ENCODE measurements at regions not wholly inside any gene's neighbourhood (a gene's known extent, or its start where the extent isn't known, plus 50 kb on each side); places are given as distances from the start of the nearest gene placed in this dataset.
"Not testable (repeated sequence)": the region's sequence is repeated elsewhere in the genome, so short reads cannot be mapped to it uniquely, and the experiment has no call there.

DNA sequence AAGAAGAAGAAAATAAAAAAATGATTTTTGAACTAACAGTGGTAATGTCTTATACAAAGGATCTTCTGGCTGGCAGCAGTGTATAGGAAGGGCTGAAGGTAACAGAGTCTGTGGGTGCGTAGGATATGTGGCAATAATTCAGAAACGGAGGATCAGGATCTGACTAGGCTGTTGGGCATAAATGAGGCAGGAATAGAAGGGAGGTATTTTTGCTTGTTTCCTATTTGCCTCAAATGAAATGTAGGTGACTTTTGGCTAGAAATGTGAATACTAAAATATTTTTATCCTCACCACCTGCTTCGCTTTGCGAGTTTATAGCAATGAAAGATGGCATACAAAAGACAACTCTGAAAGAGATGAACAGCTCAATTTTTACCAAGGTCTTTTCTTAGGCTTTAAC lies 1086.1 kb upstream of the CELF4 start:
- Histone ChIP-seq H3K27me3 (replicated peaks; ENCODE audit: insufficient read depth) (no peaks in the 10 kb centered on the region), H3K4me1 (ENCODE audit: control insufficient read depth in 1 of 2, low read depth in 2 of 2) (no peaks in the 10 kb centered on the region), H3K4me3 (no peak overlapping the region), H3K9me3 (no peaks in the 10 kb centered on the region), H3K27ac (no peak overlapping the region), H3K36me3 (no peaks in the 10 kb centered on the region)
- no peak for ATAC-seq (ENCODE audit: insufficient number of reproducible peaks, low FRiP score, low read depth)
- TF ChIP-seq CTCF (IDR thresholded peaks at IDR 0.05): no peak
- DNase-seq (ENCODE audit: low spot score): no peak

- ATAC-seq (ENCODE audit: insufficient number of reproducible peaks, low FRiP score, low read depth) (no peak), DNase-seq (ENCODE audit: low spot score) (no peak)
- no peak overlapping the region for H3K4me3 ChIP-seq
- no peak for TF ChIP-seq CTCF (IDR thresholded peaks at IDR 0.05)
- H3K36me3 ChIP-seq: no peaks in the 10 kb centered on the region
- no peaks in the 10 kb centered on the region for H3K9me3 ChIP-seq
- no peak overlapping the region for H3K27ac ChIP-seq
- H3K4me1 ChIP-seq (ENCODE audit: control insufficient read depth in 1 of 2, low read depth in 2 of 2): no peaks in the 10 kb centered on the region
- no peaks in the 10 kb centered on the region for H3K27me3 ChIP-seq (replicated peaks; ENCODE audit: insufficient read depth)
Measured at GRCh38 chr18:38648179-38648578, 1082.6 kb upstream of the CELF4 start.

DNA sequence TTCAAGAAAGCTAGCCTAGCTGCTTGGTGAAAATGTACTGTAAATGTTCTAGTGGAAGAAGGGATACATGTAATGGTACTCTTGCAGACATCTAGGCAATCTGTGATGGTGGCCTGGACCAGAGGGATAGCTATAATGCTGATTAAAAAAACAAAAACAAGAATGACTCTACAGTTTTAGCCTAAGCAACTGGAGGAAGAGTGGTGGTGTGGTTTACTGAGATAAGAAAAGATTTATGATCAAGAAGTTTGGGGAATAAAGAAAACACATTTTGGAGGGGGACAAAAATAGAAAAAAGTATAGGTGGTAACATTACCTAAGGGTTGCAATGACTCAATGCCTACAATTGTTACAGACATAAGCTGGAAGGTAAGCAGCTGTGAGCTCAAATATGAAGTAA lies 1080.7 kb upstream of the CELF4 start:
- TF ChIP-seq CTCF (IDR thresholded peaks at IDR 0.05): no peak
- H3K27me3 ChIP-seq (replicated peaks; ENCODE audit: insufficient read depth): no peaks in the 10 kb centered on the region
- H3K4me3 ChIP-seq: no peak overlapping the region
- ATAC-seq (ENCODE audit: insufficient number of reproducible peaks, low FRiP score, low read depth): no peak
- H3K27ac ChIP-seq: no peak overlapping the region
- H3K4me1 ChIP-seq (ENCODE audit: control insufficient read depth in 1 of 2, low read depth in 2 of 2): no peaks in the 10 kb centered on the region
- DNase-seq (ENCODE audit: low spot score): no peak
- no peaks in the 10 kb centered on the region for H3K9me3 ChIP-seq
- H3K36me3 ChIP-seq: no peaks in the 10 kb centered on the region

DNA sequence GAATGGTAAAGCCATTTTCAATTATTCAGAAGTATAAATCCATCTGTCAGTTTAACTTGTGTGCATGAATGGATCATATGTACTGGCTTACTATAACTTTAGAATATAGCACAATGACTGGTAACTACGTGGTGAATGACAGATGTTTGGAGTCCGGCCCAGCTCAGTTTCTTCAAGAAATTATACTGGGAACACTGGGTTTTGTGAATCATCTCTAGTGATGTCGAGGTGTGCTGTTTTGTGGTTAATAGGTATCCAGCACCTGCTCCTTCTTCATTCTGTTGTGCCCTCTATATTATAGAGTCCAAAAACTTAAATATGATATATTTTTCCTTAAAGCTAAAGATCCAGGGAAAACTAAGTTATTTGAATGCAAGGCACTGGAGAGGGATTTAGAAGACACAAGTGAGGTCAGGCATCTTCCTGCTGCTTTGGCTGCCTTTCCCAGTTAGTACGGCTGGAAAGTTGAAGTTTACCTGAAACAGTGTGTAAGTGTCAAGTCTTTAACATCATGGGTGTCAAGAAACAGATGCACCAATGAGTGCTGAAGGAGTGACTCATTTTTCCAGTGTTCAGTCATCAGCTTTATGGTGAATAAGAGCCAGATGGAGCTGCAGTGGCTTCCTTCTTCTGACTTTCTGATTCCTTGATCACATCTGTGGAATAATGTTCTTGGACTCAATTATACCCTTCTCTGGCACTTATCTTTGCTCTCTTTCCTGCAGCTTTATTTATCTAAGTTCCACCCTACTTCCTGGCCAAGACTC lies 1079.5 kb upstream of the CELF4 start:
- Histone ChIP-seq H3K4me1 (ENCODE audit: control insufficient read depth in 1 of 2, low read depth in 2 of 2) (no peaks in the 10 kb centered on the region), H3K36me3 (no peaks in the 10 kb centered on the region), H3K27me3 (replicated peaks; ENCODE audit: insufficient read depth) (no peaks in the 10 kb centered on the region), H3K4me3 (no peak overlapping the region), H3K27ac (no peak overlapping the region), H3K9me3 (no peaks in the 10 kb centered on the region)
- no peak for TF ChIP-seq CTCF (IDR thresholded peaks at IDR 0.05)
- no peak for ATAC-seq (ENCODE audit: insufficient number of reproducible peaks, low FRiP score, low read depth)
- DNase-seq (ENCODE audit: low spot score): no peak

- TF ChIP-seq CTCF (IDR thresholded peaks at IDR 0.05): no peak
- no peak for DNase-seq (ENCODE audit: low spot score)
- Histone ChIP-seq H3K36me3 (no peaks in the 10 kb centered on the region), H3K27me3 (replicated peaks; ENCODE audit: insufficient read depth) (no peaks in the 10 kb centered on the region), H3K9me3 (no peaks in the 10 kb centered on the region), H3K27ac (no peak overlapping the region), H3K4me1 (ENCODE audit: control insufficient read depth in 1 of 2, low read depth in 2 of 2) (no peaks in the 10 kb centered on the region), H3K4me3 (no peak overlapping the region)
- ATAC-seq (ENCODE audit: insufficient number of reproducible peaks, low FRiP score, low read depth): no peak
Measured at GRCh38 chr18:38642711-38643110, 1077.1 kb upstream of the CELF4 start.

DNA sequence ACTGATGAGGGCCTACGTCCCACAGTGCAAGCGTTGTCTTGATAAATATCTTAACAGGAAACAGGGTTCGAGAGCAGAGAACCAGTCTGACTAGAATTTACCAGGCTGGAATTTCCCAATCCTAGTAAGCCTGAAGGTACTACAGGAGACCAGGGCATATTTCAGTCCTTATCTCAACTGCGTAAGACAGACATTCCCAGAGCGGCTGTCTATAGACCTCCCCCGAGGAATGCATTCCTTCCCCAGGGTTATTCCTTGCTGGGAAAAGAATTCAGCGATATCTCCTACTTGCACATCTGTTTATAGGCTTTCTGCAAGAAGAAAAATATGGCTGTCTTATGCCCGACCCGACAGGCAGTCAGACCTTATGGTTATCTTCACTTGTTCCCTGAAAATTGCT lies 1074.1 kb upstream of the CELF4 start:
- H3K4me3 ChIP-seq; ATAC-seq (ENCODE audit: insufficient number of reproducible peaks, low FRiP score, low read depth); DNase-seq (ENCODE audit: low spot score); H3K36me3 ChIP-seq; H3K4me1 ChIP-seq (ENCODE audit: control insufficient read depth in 1 of 2, low read depth in 2 of 2); H3K27ac ChIP-seq; H3K9me3 ChIP-seq; H3K27me3 ChIP-seq (replicated peaks; ENCODE audit: insufficient read depth): not testable (repeated sequence)
